ENCODE measurements at regions not wholly inside any gene's neighbourhood (a gene's known extent, or its start where the extent isn't known, plus 50 kb on each side); places are given as distances from the start of the nearest gene placed in this dataset.

GRCh38 chr7:94305836-94306235 lies 88.9 kb upstream of the COL1A2 start:
- Histone ChIP-seq H3K4me1 (replicated peaks in 1 of 2; ENCODE audit: control insufficient read depth in 2 of 2, insufficient read depth in 2 of 2, low read length in 2 of 2) (peaks cover 0 to 2% of the 10 kb centered on the region in 2 experiments; a peak in 3 of 5 replicates), H3K9ac (ENCODE audit: insufficient read depth in 1 of 2, low read depth in 2 of 2, low read length in 2 of 2) (no peak overlapping the region), H3K36me3 (ENCODE audit: control insufficient read depth, insufficient read depth, low read length) (no peaks in the 10 kb centered on the region), H3K4me2 (ENCODE audit: insufficient read depth, low read length) (no peak overlapping the region; the same call in 1 of the 2 replicates), H3K27ac (ENCODE audit: extremely low read depth, low read depth, low read length) (no peak overlapping the region; the same call in 2 of the 3 replicates), H3K9me1 (ENCODE audit: control insufficient read depth, insufficient read depth, low read length) (no peaks in the 10 kb centered on the region), H3K79me2 (ENCODE audit: control insufficient read depth, insufficient read depth, low read length) (no peaks in the 10 kb centered on the region), H4K20me1 (replicated peaks; ENCODE audit: control insufficient read depth, insufficient read depth, low read length) (no peaks in the 10 kb centered on the region), H3K27me3 (ENCODE audit: control insufficient read depth in 2 of 2, insufficient read depth in 2 of 2, low read length in 2 of 2) (no peaks in the 10 kb centered on the region), H2AFZ (ENCODE audit: low read depth, low read length) (no peak overlapping the region), H3K4me3 (no peak overlapping the region), H3K9me3 (replicated peaks; ENCODE audit: control insufficient read depth, insufficient read depth, low read depth, low read length) (no peaks in the 10 kb centered on the region)
- ChIA-PET POLR2A (interaction anchor here (1.2 kb wide), 1 partner anchor 19 kb away, joined by 3 read pairs; no protein-coding TSS in a partner anchor), CTCF (ENCODE audit: low intra/inter-chr PET ratio) (no interaction called here)
- in situ Hi-C loops (cut with MboI): no loop called here
- FAIRE-seq (no peak), ATAC-seq (no peak; the same call in 2 of the 3 replicates), DNase-seq (ENCODE audit: extremely low read depth in 1 of 4, low spot score in 3 of 4) (no peak)
- intact Hi-C loops (cut with micrococcal nuclease): no loop called here
- no TSS peak for BruUV-seq (replicated peaks)
- WGBS (ENCODE audit: insufficient coverage, low coverage, missing lambda C conversion rate): 2% methylated on average over 3 of the region's 3 CpGs
- TF ChIP-seq MAZ (CRISPR knock-in tag; conservative IDR thresholded peaks at IDR 0.05 in 1 of 2, IDR thresholded peaks at IDR 0.05 in 1 of 2) (no peak), TOE1 (IDR thresholded peaks at IDR 0.05; ENCODE audit: borderline replicate concordance) (no peak), TOE1 (CRISPR knock-in tag; IDR thresholded peaks at IDR 0.05; ENCODE audit: borderline replicate concordance, low read depth) (no peak), KLF1 (tag; IDR thresholded peaks at IDR 0.05) (no peak), ID3 (CRISPR knock-in tag; IDR thresholded peaks at IDR 0.05) (no peak), ID3 (tag; IDR thresholded peaks at IDR 0.05) (no peak), TGIF2 (CRISPR knock-in tag; IDR thresholded peaks at IDR 0.05) (no peak), ZBTB49 (CRISPR knock-in tag; IDR thresholded peaks at IDR 0.05; ENCODE audit: borderline replicate concordance) (no peak), ZNF224 (CRISPR knock-in tag; IDR thresholded peaks at IDR 0.05) (no peak), FOXK2 (conservative IDR thresholded peaks at IDR 0.05 in 1 of 2, IDR thresholded peaks at IDR 0.05 in 1 of 2; ENCODE audit: low read depth in 2 of 2) (no peak), CTCFL (IDR thresholded peaks at IDR 0.05; ENCODE audit: borderline replicate concordance, insufficient read depth, low read depth, low read length, poor library complexity, severe bottlenecking) (no peak), ERF (CRISPR knock-in tag; IDR thresholded peaks at IDR 0.05) (no peak)
